Stimulated activated naive CD4-positive, alpha-beta T cell (primary cell): ENCODE measurements at regions not wholly inside any gene's neighbourhood (a gene's known extent, or its start where the extent isn't known, plus 50 kb on each side); places are given as distances from the start of the nearest gene placed in this dataset.

Source experiments
- DNase-seq, 6 experiments: peaks; one replicate each; lab custom pipeline; 2025; lab: John Stamatoyannopoulos, UW

GRCh38 chr7:67764289-67764688 is 767.7 kb downstream of the TYW1 start:
- no peak for DNase-seq

GRCh38 chr7:67765481-67766175 is 769.0 kb downstream of the TYW1 start:
- no peak for DNase-seq

GRCh38 chr7:67766906-67767410 is 770.3 kb downstream of the TYW1 start:
- DNase-seq = no peak

- DNase-seq = no peak
Measured at GRCh38 chr7:67771846-67772605, 775.4 kb downstream of the TYW1 start.

- DNase-seq = no peak
Measured at GRCh38 chr7:67773081-67773480, 776.4 kb downstream of the TYW1 start.

GRCh38 chr7:67777119-67777518 is 780.5 kb downstream of the TYW1 start:
- DNase-seq = no peak

GRCh38 chr7:67781841-67782240 is 785.2 kb downstream of the TYW1 start:
- DNase-seq = no peak

GRCh38 chr7:67786021-67786420 is 789.4 kb downstream of the TYW1 start:
- DNase-seq = no peak

- DNase-seq = no peak
Measured at GRCh38 chr7:67788669-67789068, 792.0 kb downstream of the TYW1 start.

GRCh38 chr7:67791918-67792317 is 795.3 kb downstream of the TYW1 start:
- DNase-seq = no peak

- DNase-seq = no peak
Measured at GRCh38 chr7:67794544-67794943, 797.9 kb downstream of the TYW1 start.

- no peak for DNase-seq
Measured at GRCh38 chr7:67803789-67804188, 807.2 kb downstream of the TYW1 start.

- no peak for DNase-seq
Measured at GRCh38 chr7:67805921-67806471, 809.4 kb downstream of the TYW1 start.

- DNase-seq = no peak
Measured at GRCh38 chr7:67807826-67808225, 811.2 kb downstream of the TYW1 start.

GRCh38 chr7:67809586-67809985 is 813.0 kb downstream of the TYW1 start:
- DNase-seq = no peak

- no peak for DNase-seq
Measured at GRCh38 chr7:67813621-67814292, 817.1 kb downstream of the TYW1 start.

GRCh38 chr7:67817481-67817880 is 820.8 kb downstream of the TYW1 start:
- no peak for DNase-seq

GRCh38 chr7:67821116-67821515 is 824.5 kb downstream of the TYW1 start:
- DNase-seq = no peak

GRCh38 chr7:67823345-67823744 is 826.7 kb downstream of the TYW1 start:
- no peak for DNase-seq

GRCh38 chr7:67825356-67825755 is 828.7 kb downstream of the TYW1 start:
- DNase-seq = no peak

- no peak for DNase-seq
Measured at GRCh38 chr7:67841896-67842295, 845.3 kb downstream of the TYW1 start.

GRCh38 chr7:67842571-67842970 is 845.9 kb downstream of the TYW1 start:
- no peak for DNase-seq
